RWPE1 (cell line): ENCODE measurements at regions not wholly inside any gene's neighbourhood (a gene's known extent, or its start where the extent isn't known, plus 50 kb on each side); places are given as distances from the start of the nearest gene placed in this dataset.

ENCODE experiments used
- CTCF ChIA-PET: fragments of 350-600 bp; sonication (Branson Sonifier 250); formaldehyde crosslinking; extraction: SDS; loops from one replicate; lab custom pipeline; 2021; lab: Yijun Ruan, JAX
- POLR2A ChIA-PET: fragments of 400-600 bp; formaldehyde crosslinking; extraction: SDS; loops from one replicate; lab custom pipeline; 2020; ENCODE audit warnings: antibody characterized with exemption; ENCODE audit not compliant: low non-redundant PET; lab: Yijun Ruan, JAX
- DNase-seq: peaks from one replicate; pipeline ENCODE4 v3.0.0; 2012; ENCODE audit warnings: low spot score
- H3K27ac ChIP-seq: fragments of 450-650 bp; 2 replicates; pipeline ENCODE4 v1.5.1; 2017
- CTCF ChIP-seq: fragments of 450-650 bp; conservative IDR thresholded peaks from 2 replicates; pipeline ENCODE4 v1.5.1; 2017; ENCODE audit warnings: low read depth, mild to moderate bottlenecking

GRCh38 chr4:133597251-133597650 is 448.2 kb downstream of the PCDH10 start:
- CTCF ChIA-PET, result no interaction called here
- no peak for TF ChIP-seq CTCF

GRCh38 chr4:133596459-133596858 is 447.4 kb downstream of the PCDH10 start:
- POLR2A ChIA-PET, result no interaction called here
- CTCF ChIA-PET, result no interaction called here

More at GRCh38 chr4:133597251-133597650, 448.2 kb downstream of the PCDH10 start:
- H3K27ac ChIP-seq, result no peak overlapping the region
- DNase-seq, result no peak
- POLR2A ChIA-PET, result no interaction called here

GRCh38 chr4:133594390-133595207 is 445.5 kb downstream of the PCDH10 start:
- CTCF ChIA-PET, result no interaction called here
- DNase-seq, result peak; percentile 9
- TF ChIP-seq CTCF, result no peak
- POLR2A ChIA-PET, result no interaction called here
- H3K27ac ChIP-seq, result no peak overlapping the region

More at GRCh38 chr4:133596459-133596858, 447.4 kb downstream of the PCDH10 start:
- H3K27ac ChIP-seq, result no peak overlapping the region
- no peak for DNase-seq
- TF ChIP-seq CTCF, result no peak

- no peak for DNase-seq
- no peak overlapping the region for H3K27ac ChIP-seq
- POLR2A ChIA-PET, result no interaction called here
- TF ChIP-seq CTCF, result no peak
- CTCF ChIA-PET, result no interaction called here
These were observed 444.7 kb downstream of the PCDH10 start for GRCh38 chr4:133593764-133594163.

- ChIA-PET CTCF (no interaction called here), POLR2A (no interaction called here)
- TF ChIP-seq CTCF, result no peak
- H3K27ac ChIP-seq, result no peak overlapping the region
- no peak for DNase-seq
These were observed 443.5 kb downstream of the PCDH10 start for GRCh38 chr4:133592591-133592990.

GRCh38 chr4:133592106-133592505 is 443.0 kb downstream of the PCDH10 start:
- POLR2A ChIA-PET, result no interaction called here
- TF ChIP-seq CTCF, result no peak
- no peak overlapping the region for H3K27ac ChIP-seq
- DNase-seq, result no peak
- CTCF ChIA-PET, result no interaction called here
